Adrenal gland (tissue), 5 donors: ENCODE measurements at regions not wholly inside any gene's neighbourhood (a gene's known extent, or its start where the extent isn't known, plus 50 kb on each side); places are given as distances from the start of the nearest gene placed in this dataset.

Experiments used
- POLR2A ChIP-seq, 2 donors: fragments of 450-650 bp; IDR thresholded peaks; one replicate each; pipeline ENCODE4 v1.6.1; 2017; ENCODE audit warnings: antibody characterized with exemption in 2 of 2, mild to moderate bottlenecking in 2 of 2, moderate library complexity in 1 of 2
- TF ChIP-seq, protein P1 (sequence below), 6 experiments: fragments of 450-650 bp in 4 of 6; fragments of 200-600 bp in 2 of 6; sonication (generic) in 1 of 6; IDR thresholded peaks; 1 replicate in 5 of 6; 2 replicates in 1 of 6; pipeline versions ENCODE4 v1.5.1 to v1.8.0; 2016 to 2021; ENCODE audit warnings: antibody characterized with exemption in 6 of 6, mild to moderate bottlenecking in 2 of 6, moderate library complexity in 1 of 6
- donor health status: DM: no; HTN: no; CAD: no.

GRCh38 chr6:76631622-76632021 lies 559.2 kb upstream of the IMPG1 start:
- TF ChIP-seq POLR2A (IDR thresholded peaks at IDR 0.05), result no peak
- TF ChIP-seq, protein P1, sequence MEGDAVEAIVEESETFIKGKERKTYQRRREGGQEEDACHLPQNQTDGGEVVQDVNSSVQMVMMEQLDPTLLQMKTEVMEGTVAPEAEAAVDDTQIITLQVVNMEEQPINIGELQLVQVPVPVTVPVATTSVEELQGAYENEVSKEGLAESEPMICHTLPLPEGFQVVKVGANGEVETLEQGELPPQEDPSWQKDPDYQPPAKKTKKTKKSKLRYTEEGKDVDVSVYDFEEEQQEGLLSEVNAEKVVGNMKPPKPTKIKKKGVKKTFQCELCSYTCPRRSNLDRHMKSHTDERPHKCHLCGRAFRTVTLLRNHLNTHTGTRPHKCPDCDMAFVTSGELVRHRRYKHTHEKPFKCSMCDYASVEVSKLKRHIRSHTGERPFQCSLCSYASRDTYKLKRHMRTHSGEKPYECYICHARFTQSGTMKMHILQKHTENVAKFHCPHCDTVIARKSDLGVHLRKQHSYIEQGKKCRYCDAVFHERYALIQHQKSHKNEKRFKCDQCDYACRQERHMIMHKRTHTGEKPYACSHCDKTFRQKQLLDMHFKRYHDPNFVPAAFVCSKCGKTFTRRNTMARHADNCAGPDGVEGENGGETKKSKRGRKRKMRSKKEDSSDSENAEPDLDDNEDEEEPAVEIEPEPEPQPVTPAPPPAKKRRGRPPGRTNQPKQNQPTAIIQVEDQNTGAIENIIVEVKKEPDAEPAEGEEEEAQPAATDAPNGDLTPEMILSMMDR (IDR thresholded peaks at IDR 0.05), result no peak
